ENCODE measurements at regions not wholly inside any gene's neighbourhood (a gene's known extent, or its start where the extent isn't known, plus 50 kb on each side); places are given as distances from the start of the nearest gene placed in this dataset.

- Histone ChIP-seq H3K9me3 (no peaks in the 10 kb centered on the region), H3K27me3 (no peaks in the 10 kb centered on the region), H3K4me3 (no peak overlapping the region), H3K4me1 (no peaks in the 10 kb centered on the region), H3K36me3 (no peaks in the 10 kb centered on the region), H3K27ac (no peak overlapping the region)
- TF ChIP-seq POLR2A (IDR thresholded peaks at IDR 0.05): no peak
- TF ChIP-seq, protein P1, sequence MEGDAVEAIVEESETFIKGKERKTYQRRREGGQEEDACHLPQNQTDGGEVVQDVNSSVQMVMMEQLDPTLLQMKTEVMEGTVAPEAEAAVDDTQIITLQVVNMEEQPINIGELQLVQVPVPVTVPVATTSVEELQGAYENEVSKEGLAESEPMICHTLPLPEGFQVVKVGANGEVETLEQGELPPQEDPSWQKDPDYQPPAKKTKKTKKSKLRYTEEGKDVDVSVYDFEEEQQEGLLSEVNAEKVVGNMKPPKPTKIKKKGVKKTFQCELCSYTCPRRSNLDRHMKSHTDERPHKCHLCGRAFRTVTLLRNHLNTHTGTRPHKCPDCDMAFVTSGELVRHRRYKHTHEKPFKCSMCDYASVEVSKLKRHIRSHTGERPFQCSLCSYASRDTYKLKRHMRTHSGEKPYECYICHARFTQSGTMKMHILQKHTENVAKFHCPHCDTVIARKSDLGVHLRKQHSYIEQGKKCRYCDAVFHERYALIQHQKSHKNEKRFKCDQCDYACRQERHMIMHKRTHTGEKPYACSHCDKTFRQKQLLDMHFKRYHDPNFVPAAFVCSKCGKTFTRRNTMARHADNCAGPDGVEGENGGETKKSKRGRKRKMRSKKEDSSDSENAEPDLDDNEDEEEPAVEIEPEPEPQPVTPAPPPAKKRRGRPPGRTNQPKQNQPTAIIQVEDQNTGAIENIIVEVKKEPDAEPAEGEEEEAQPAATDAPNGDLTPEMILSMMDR (IDR thresholded peaks at IDR 0.05): no peak
- DNase-seq: no peak
Measured at GRCh38 chr21:28798798-28799197, 193.9 kb downstream of the LTN1 start.

- TF ChIP-seq POLR2A (IDR thresholded peaks at IDR 0.05): no peak
- TF ChIP-seq, protein P1 (IDR thresholded peaks at IDR 0.05): no peak
- Histone ChIP-seq H3K36me3 (no peaks in the 10 kb centered on the region), H3K27me3 (no peaks in the 10 kb centered on the region), H3K4me1 (no peaks in the 10 kb centered on the region), H3K27ac (no peak overlapping the region), H3K9me3 (no peaks in the 10 kb centered on the region), H3K4me3 (no peak overlapping the region)
- DNase-seq: no peak
Measured at GRCh38 chr21:28795251-28795650, 197.4 kb downstream of the LTN1 start.

- no peak for DNase-seq
- TF ChIP-seq POLR2A (IDR thresholded peaks at IDR 0.05): no peak
- TF ChIP-seq, protein P1 (IDR thresholded peaks at IDR 0.05): no peak
- Histone ChIP-seq H3K9me3 (no peaks in the 10 kb centered on the region), H3K4me1 (no peaks in the 10 kb centered on the region), H3K27me3 (no peaks in the 10 kb centered on the region), H3K4me3 (no peak overlapping the region), H3K27ac (no peak overlapping the region), H3K36me3 (no peaks in the 10 kb centered on the region)
Measured at GRCh38 chr21:28794371-28794851, 198.3 kb downstream of the LTN1 start.

DNA sequence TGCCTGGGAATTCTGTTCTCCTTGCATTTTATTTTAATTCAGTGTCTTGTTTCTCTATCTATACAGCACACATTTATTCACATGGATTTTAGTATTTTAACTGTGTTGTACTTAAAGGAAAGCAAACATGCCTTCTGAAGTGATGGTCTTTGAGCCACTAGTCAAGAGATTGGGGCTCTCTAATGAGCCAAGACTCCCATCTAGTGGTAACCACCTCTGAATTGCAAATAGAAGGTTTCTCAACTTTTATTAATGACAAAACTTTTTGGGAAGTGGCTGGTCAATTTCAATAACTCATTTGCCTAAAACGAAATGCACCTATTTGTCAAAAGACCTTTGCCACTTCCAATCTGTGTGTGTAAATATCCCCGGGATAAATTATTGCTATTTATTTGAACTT, 199.6 kb downstream of the LTN1 start:
- Histone ChIP-seq H3K27ac (no peak overlapping the region), H3K36me3 (no peaks in the 10 kb centered on the region), H3K4me1 (no peaks in the 10 kb centered on the region), H3K27me3 (no peaks in the 10 kb centered on the region), H3K9me3 (no peaks in the 10 kb centered on the region), H3K4me3 (no peak overlapping the region)
- TF ChIP-seq POLR2A (IDR thresholded peaks at IDR 0.05): no peak
- TF ChIP-seq, protein P1 (IDR thresholded peaks at IDR 0.05): peak in 3 of 6 experiments; percentile 15 to 31 (median 27)
- no peak for DNase-seq

DNA sequence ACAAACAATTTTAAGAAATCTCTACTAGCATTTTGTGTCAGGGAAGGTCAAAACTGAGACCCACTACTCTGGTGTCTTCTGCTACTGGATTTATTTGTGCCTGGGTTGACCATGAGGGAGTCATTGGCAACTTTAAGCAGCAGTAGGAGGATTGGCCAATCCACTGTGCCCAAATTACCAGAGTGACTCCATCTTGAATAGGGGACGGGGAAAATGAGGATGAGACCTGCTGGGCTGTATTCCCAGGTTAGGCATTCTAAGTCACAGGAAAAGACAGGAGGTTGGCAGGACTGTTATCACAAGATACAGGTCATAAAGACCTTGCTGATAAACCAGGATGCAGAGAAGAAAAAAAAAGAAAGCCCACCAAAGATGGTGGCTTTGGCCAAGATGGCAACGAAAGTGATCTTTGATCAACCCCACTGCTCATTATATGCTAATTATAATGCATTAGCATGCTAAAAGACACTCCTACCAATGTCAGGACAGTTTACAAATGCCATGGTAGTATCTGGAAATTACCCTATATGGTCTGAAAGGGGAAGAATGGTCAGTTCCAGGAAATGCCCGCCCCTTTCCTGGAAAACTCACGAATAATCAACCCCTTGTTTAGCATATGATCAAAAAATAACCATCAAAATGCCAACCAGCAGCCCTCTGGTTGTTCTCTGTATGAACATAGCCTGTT, 200.9 kb downstream of the LTN1 start:
- H3K4me1 ChIP-seq: no peaks in the 10 kb centered on the region
- no peaks in the 10 kb centered on the region for H3K36me3 ChIP-seq
- H3K27me3 ChIP-seq: no peaks in the 10 kb centered on the region
- H3K9me3 ChIP-seq: no peaks in the 10 kb centered on the region
- TF ChIP-seq POLR2A (IDR thresholded peaks at IDR 0.05): no peak
- TF ChIP-seq, protein P1 (IDR thresholded peaks at IDR 0.05): no peak
- H3K27ac ChIP-seq: no peak overlapping the region
- DNase-seq: no peak
- H3K4me3 ChIP-seq: no peak overlapping the region
